ENCODE measurements at regions not wholly inside any gene's neighbourhood (a gene's known extent, or its start where the extent isn't known, plus 50 kb on each side); places are given as distances from the start of the nearest gene placed in this dataset.

DNA sequence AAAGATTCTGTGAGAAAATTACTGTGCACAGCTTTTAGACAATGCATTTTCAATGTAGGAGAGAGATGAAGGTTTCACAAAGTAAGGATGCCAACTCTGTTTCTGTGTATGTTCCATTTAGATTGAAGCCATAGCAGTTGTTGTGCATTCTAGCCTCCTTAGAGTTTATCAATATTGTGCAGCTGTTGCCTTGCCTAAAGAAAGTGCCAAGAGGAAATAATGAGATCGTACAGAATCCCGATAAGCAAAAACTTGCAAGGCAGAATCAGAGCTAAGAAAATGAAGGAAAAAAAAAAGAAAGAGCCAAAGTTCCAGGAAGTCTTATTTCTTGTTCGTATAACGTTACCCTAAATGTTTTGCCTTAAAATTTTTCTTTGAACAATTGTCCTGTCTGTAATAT, 965.0 kb downstream of the DCDC2C start (continued):
- TF ChIP-seq, protein P1, sequence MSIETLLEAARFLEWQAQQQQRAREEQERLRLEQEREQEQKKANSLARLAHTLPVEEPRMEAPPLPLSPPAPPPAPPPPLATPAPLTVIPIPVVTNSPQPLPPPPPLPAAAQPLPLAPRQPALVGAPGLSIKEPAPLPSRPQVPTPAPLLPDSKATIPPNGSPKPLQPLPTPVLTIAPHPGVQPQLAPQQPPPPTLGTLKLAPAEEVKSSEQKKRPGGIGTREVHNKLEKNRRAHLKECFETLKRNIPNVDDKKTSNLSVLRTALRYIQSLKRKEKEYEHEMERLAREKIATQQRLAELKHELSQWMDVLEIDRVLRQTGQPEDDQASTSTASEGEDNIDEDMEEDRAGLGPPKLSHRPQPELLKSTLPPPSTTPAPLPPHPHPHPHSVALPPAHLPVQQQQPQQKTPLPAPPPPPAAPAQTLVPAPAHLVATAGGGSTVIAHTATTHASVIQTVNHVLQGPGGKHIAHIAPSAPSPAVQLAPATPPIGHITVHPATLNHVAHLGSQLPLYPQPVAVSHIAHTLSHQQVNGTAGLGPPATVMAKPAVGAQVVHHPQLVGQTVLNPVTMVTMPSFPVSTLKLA (IDR thresholded peaks at IDR 0.05), result no peak
- TF ChIP-seq RFX1 (IDR thresholded peaks at IDR 0.05) (no peak), NFKB2 (CRISPR knock-in tag; IDR thresholded peaks at IDR 0.05; ENCODE audit: borderline replicate concordance) (no peak), MAZ (IDR thresholded peaks at IDR 0.05; ENCODE audit: borderline replicate concordance, low read depth, low read length) (no peak), MAZ (CRISPR knock-in tag; IDR thresholded peaks at IDR 0.05; ENCODE audit: low read depth) (no peak), ZSCAN20 (CRISPR knock-in tag; IDR thresholded peaks at IDR 0.05; ENCODE audit: borderline replicate concordance) (no peak), ZBTB42 (CRISPR knock-in tag; IDR thresholded peaks at IDR 0.05) (no peak), REXO4 (CRISPR knock-in tag; IDR thresholded peaks at IDR 0.05; ENCODE audit: borderline replicate concordance) (no peak)

DNA sequence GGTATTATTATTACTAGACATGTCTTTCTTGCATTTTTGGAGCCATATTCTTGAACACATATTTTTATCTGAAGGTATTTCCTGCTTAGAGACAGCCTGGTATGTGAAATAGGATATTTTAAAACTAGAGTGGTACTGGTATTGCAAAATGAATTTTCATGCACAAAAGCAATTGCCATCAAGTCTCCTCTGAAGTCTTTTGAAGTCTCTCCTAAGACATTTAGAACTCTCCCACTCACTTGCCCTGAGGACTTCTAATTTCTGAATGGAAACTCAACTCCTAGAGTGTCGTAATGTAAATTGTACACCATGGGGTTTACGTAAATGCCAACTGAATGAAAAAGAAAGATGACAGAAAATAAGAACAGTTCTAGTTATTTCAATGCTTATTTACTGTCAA, 967.0 kb downstream of the DCDC2C start:
- Histone ChIP-seq H3K4me1 (ENCODE audit: insufficient read depth, low read length) (no peaks in the 10 kb centered on the region), H3K79me2 (ENCODE audit: insufficient read depth, low read length) (no peaks in the 10 kb centered on the region), H3K9ac (ENCODE audit: insufficient read depth, low read depth, low read length) (no peak overlapping the region), H3K9me3 (ENCODE audit: low read length) (peaks cover 33% of the 10 kb centered on the region; the same call in 1 of the 2 replicates), H3K36me3 (replicated peaks in 1 of 2; ENCODE audit: control insufficient read depth in 1 of 2, insufficient read depth in 2 of 2, low read length in 2 of 2) (no peaks in the 10 kb centered on the region), H4K20me1 (ENCODE audit: insufficient read depth, low read length) (no peaks in the 10 kb centered on the region), H3K27me3 (ENCODE audit: control insufficient read depth in 1 of 2, insufficient read depth in 2 of 2, low read length in 2 of 2) (no peaks in the 10 kb centered on the region), H2AFZ (ENCODE audit: low read length) (no peak overlapping the region), H3K27ac (ENCODE audit: extremely low read length, insufficient read depth, low read length) (no peak overlapping the region), H3K4me3 (replicated peaks in 1 of 3; ENCODE audit: insufficient read depth in 1 of 3, low read depth in 2 of 3, low read length in 3 of 3) (no peak overlapping the region), H3K4me2 (ENCODE audit: low read depth, low read length) (no peak overlapping the region)
- no TSS peak for BruUV-seq (replicated peaks)
- 33% methylated on average over 2 of the region's 2 CpGs for WGBS (ENCODE audit: low lambda C conversion rate)
- ChIA-PET POLR2A (no interaction called here), CTCF (ENCODE audit: low intra/inter-chr PET ratio, low total read pairs) (no interaction called here)
- DNase-seq (ENCODE audit: low spot score) (no peak), FAIRE-seq (no peak), ATAC-seq (no peak)
- in situ Hi-C loops (cut with HindIII; ENCODE audit: extremely low pct_ligation_motif_present, low pct_unique_long_range_greater_than_20kb) (no loop called here), intact Hi-C loops (cut with micrococcal nuclease; ENCODE audit: unreplicated experiment) (no loop called here)
- TF ChIP-seq FOXA3 (CRISPR knock-in tag; IDR thresholded peaks at IDR 0.05) (no peak), CREB1 (IDR thresholded peaks at IDR 0.05) (no peak), CREB1 (CRISPR knock-in tag; IDR thresholded peaks at IDR 0.05) (no peak), FOXA1 (IDR thresholded peaks at IDR 0.05) (no peak), FOXA1 (CRISPR knock-in tag; IDR thresholded peaks at IDR 0.05) (no peak), THAP11 (CRISPR knock-in tag; IDR thresholded peaks at IDR 0.05) (no peak), GATAD2A (CRISPR knock-in tag; IDR thresholded peaks at IDR 0.05) (no peak), STAG1 (CRISPR knock-in tag; IDR thresholded peaks at IDR 0.05) (no peak)
- TF ChIP-seq, protein P2, sequence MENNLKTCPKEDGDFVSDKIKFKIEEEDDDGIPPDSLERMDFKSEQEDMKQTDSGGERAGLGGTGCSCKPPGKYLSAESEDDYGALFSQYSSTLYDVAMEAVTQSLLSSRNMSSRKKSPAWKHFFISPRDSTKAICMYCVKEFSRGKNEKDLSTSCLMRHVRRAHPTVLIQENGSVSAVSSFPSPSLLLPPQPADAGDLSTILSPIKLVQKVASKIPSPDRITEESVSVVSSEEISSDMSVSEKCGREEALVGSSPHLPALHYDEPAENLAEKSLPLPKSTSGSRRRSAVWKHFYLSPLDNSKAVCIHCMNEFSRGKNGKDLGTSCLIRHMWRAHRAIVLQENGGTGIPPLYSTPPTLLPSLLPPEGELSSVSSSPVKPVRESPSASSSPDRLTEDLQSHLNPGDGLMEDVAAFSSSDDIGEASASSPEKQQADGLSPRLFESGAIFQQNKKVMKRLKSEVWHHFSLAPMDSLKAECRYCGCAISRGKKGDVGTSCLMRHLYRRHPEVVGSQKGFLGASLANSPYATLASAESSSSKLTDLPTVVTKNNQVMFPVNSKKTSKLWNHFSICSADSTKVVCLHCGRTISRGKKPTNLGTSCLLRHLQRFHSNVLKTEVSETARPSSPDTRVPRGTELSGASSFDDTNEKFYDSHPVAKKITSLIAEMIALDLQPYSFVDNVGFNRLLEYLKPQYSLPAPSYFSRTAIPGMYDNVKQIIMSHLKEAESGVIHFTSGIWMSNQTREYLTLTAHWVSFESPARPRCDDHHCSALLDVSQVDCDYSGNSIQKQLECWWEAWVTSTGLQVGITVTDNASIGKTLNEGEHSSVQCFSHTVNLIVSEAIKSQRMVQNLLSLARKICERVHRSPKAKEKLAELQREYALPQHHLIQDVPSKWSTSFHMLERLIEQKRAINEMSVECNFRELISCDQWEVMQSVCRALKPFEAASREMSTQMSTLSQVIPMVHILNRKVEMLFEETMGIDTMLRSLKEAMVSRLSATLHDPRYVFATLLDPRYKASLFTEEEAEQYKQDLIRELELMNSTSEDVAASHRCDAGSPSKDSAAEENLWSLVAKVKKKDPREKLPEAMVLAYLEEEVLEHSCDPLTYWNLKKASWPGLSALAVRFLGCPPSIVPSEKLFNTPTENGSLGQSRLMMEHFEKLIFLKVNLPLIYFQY (CRISPR knock-in tag; IDR thresholded peaks at IDR 0.05; ENCODE audit: borderline replicate concordance), result no peak
